H54 (cell line): ENCODE measurements at regions not wholly inside any gene's neighbourhood (a gene's known extent, or its start where the extent isn't known, plus 50 kb on each side); places are given as distances from the start of the nearest gene placed in this dataset.
"Not testable (repeated sequence)": the region's sequence is repeated elsewhere in the genome, so short reads cannot be mapped to it uniquely, and the experiment has no call there.

Source experiments
- DNase-seq: peaks from one replicate; pipeline ENCODE4 v3.0.0; 2011; ENCODE audit warnings: low spot score, mixed read lengths; ENCODE audit not compliant: insufficient read length
- FAIRE-seq: peaks from 3 replicates; lab custom pipeline; 2011; peaks lifted over from hg19 to GRCh38; lab: Jason Lieb, UNC
- POLR2A ChIP-seq: IDR thresholded peaks from 2 replicates; pipeline ENCODE4 v1.6.1; 2011; ENCODE audit warnings: low read depth, mild to moderate bottlenecking, low read length

- DNase-seq = no peak
- no peak for TF ChIP-seq POLR2A
- no peak for FAIRE-seq
Observed at GRCh38 chr7:156017916-156018700, 205.8 kb upstream of the SHH start.

DNA sequence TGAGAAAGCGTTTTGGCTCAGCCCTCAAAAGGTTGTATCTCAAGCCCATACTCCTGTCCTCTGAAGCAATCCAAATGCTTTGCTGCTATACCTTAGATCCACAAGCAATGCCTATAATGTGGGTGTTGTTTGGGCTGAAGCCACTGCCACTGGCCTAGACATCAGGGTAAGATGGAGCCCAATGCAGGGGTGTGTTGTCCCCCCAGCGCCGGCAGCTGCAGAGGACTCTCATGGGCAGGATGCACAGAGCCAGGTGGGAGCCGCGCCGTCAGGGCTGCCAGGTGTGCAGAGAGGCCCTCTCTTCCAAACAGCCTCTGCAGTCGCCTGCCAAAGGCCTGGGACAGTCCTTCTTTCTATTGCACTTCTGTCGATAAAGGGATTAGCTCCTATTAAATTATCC lies 205.2 kb upstream of the SHH start:
- FAIRE-seq = no peak

DNA sequence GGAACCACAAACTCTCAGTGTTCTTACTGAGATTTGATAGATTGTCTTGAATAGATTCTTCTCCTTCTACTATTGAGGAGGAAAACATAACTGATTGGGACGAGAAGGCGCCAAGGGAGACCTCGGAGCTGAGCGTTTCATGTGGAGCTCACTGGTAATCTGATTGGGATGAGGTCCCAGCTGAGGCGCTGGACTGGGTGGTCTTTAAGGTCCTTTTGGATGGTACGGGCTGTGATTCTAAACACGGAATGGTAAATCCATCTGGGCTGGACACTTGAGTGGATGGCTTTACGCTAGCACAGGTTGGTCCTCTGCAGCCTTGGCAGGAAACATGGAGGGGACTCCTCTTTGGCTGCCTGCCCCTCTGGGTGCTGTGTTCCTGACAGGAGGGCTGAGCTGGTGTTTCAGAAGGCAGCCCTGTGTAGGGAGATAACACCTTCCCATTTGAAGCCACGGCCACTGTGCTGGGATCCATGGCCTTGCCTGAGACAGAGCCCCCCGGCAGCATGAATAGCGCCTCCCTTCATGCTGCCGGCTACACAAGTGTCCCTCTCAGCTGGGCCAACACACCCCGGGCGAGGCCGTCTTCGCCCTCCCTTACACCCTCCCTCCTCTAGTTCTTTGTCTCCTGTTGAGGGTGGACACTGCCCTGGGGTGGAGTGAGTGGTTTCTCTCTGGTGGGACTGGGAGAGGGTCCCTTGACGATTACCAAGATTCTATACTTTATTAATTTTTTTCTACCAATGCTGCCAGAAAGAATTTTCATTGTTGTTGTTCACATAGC lies 203.2 kb upstream of the SHH start:
- DNase-seq (no peak), FAIRE-seq (no peak)
- TF ChIP-seq POLR2A = no peak

More for the DNA sequence above, 205.2 kb upstream of the SHH start:
- DNase-seq = no peak
- TF ChIP-seq POLR2A = no peak

DNA sequence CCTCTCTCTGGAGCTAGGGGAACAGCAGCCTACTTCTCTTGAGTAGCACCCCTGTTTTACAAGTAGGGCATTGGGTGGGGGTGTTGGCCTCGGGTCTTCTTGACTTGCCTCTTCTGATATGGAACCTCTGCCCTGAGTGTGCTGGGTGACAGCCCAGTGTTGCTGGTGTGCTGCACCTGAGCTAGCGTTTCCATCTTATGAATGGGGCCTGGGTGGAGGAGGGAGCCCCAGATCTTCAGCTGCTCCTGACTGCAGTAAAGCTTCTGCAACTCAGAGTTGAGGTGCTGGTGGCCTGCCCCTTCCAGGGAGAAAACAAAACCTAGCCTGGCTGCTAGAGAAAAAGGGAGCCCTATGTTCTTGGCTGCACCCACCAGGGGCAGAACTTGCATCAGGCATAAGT lies 202.5 kb upstream of the SHH start:
- TF ChIP-seq POLR2A = no peak
- FAIRE-seq (no peak), DNase-seq (no peak)

- no peak for TF ChIP-seq POLR2A
- no peak for FAIRE-seq
- no peak for DNase-seq
Observed at GRCh38 chr7:156014201-156014600, 201.9 kb upstream of the SHH start.

DNA sequence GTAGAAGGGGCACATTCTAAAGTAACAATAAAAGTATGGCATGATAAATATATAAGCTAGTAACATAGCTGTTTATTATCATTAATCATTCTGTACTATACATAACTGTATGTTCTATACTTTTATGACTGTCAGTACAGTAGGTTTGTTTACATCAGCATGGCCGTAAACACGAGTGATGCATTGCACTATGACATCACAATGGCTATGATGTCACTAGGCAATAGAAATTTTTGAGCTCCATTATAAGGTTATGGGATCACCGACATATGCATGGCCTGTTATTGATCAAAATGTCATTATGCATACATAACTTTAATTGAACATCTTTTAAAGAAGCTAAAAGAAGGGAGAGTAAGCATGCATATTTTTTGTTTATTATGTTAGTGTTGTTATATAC lies 200.1 kb upstream of the SHH start:
- DNase-seq = no peak
- no peak for FAIRE-seq

GRCh38 chr7:156009569-156009968 lies 197.3 kb upstream of the SHH start:
- FAIRE-seq (no peak), DNase-seq (no peak)
- no peak for TF ChIP-seq POLR2A

More for the DNA sequence above, 200.1 kb upstream of the SHH start:
- TF ChIP-seq POLR2A = no peak

GRCh38 chr7:156006876-156007275 lies 194.6 kb upstream of the SHH start:
- FAIRE-seq = not testable (repeated sequence)

DNA sequence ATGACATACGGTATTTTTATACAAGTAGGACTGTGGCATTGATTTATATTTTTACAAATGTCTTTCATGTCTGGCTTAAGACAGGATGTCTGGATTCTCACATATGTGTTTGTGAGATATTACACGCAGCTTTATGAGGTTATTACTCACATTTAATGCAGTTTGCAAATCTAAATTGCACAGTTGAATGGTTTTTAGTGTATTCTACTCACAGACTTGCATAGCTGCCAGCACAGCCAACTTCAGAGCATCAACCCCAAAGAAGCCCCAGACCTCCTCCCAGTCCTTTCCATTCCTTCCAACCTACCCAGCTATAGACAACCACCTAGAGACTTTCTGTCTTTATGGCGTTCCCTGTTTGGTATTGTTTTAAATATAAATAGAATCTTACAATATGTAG lies 193.8 kb upstream of the SHH start:
- no peak for TF ChIP-seq POLR2A
- DNase-seq (no peak), FAIRE-seq (no peak)

More at GRCh38 chr7:156006876-156007275, 194.6 kb upstream of the SHH start:
- DNase-seq = not testable (repeated sequence)

GRCh38 chr7:156005202-156005691 lies 193.0 kb upstream of the SHH start:
- no peak for TF ChIP-seq POLR2A
- DNase-seq = no peak
- FAIRE-seq = no peak

GRCh38 chr7:156004265-156005201 lies 192.3 kb upstream of the SHH start:
- DNase-seq (no peak), FAIRE-seq (no peak)
- TF ChIP-seq POLR2A = no peak

DNA sequence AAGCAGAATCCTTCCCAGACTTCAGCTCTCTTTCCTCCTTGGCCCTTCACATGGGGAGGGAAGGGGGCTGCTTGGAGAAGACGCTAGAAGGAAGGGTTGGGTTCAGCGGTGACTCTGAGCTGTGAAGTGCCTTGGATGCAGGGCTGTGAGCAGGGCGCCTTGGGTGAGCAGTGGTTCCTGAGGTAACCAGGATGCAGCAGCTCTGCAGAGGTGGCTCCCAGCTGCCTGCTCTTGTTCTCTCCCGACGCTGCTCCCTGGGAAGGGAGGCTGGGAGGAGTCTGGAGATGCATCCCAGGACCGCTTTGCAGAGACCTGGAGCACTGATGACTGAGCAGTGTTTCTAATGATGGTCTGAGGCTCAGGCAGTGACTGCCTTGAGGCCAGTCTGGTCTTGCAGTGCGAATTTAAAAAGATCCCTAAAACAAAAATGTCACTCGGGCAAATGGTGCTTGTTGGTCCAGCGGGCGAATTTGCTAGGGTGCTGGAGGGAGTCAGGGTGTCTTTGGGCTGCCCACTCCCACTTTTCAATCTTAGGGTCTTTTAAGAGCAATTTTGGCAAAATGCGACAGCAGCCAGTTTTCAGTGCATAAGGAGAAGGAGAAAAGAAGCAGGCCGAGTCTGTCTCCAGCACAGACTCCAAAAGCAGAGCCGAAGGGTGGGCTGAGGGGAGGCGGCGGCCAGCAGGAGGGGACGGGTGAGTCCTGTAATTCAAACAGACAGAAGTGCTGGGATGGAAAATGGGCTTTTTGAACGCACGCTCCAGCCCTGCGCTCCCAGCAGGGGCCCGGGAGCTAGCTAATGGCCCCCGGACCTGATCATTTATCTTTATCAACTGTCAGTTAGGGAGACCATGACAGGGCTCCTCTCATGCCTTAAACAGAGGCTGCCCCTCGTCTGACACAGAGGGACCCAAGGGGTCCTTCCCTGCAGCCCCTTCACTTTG lies 191.2 kb upstream of the SHH start:
- no peak for FAIRE-seq
- DNase-seq = no peak
- no peak for TF ChIP-seq POLR2A

DNA sequence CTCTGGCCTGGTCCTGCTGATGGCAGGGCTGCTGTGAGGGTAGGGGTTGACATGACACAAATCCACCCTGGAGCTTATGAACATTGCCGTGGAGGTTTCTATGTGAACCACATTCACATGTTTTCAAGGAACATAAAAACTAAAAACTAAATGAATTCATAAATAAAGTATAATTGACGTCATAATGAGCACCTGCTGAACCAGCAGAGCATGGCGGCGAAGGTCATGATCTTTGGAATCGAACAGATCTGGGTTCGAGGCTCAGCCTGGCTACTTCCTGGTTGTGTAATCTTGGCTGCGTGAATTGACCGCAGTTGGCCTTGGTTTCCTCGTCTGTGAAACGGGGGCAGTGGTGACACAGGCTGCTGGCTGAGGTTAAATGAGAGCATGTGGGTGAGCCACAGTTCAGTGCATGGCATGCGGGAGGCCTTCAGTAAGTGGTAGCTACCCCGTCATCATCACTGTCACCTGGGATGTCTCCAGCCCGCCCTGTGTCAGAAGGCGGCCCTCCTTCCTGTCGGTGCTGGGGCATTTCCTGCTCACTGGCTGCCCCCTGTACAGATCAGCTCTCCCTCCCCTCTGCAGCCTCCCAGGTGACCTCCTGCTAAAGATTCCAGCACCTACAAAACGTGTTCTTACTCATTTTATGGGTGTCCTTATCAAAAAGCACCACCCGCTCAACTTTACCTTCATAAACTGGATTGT lies 190.3 kb upstream of the SHH start:
- FAIRE-seq (no peak), DNase-seq (no peak)
- TF ChIP-seq POLR2A = no peak
